Spleen (tissue), 7 donors: ENCODE measurements at regions not wholly inside any gene's neighbourhood (a gene's known extent, or its start where the extent isn't known, plus 50 kb on each side); places are given as distances from the start of the nearest gene placed in this dataset.

Experiments used
- CTCF ChIP-seq, 11 experiments: fragments of 200-600 bp in 7 of 11; fragments of 450-650 bp in 4 of 11; sonication (generic) in 4 of 11; IDR thresholded peaks in 8 of 11; conservative IDR thresholded peaks in 3 of 11; 1 replicate in 7 of 11; 2 replicates in 4 of 11; pipeline versions ENCODE4 v1.4.0 to v1.8.0; 2016 to 2021; ENCODE audit warnings: antibody characterized with exemption in 11 of 11, inconsistent platforms in 4 of 11, mild to moderate bottlenecking in 1 of 11
- POLR2A ChIP-seq, 3 donors: fragments of 450-650 bp; IDR thresholded peaks; one replicate each; pipeline ENCODE4 v1.5.1; 2017; ENCODE audit warnings: antibody characterized with exemption in 3 of 3, mild to moderate bottlenecking in 1 of 3
- POLR2AphosphoS5 ChIP-seq, 3 donors: sonication (generic); formaldehyde crosslinking; IDR thresholded peaks; one replicate each; pipeline ENCODE4 v1.5.1; 2017; ENCODE audit warnings: antibody characterized with exemption in 3 of 3
- donor health status: DM: no; HTN: no; CAD: no; lungs with moderate emphysema.
- donor health status: DM: no; HTN: no; CAD: no.
- donor health status: DM: no; HTN: no; CAD: no.

DNA sequence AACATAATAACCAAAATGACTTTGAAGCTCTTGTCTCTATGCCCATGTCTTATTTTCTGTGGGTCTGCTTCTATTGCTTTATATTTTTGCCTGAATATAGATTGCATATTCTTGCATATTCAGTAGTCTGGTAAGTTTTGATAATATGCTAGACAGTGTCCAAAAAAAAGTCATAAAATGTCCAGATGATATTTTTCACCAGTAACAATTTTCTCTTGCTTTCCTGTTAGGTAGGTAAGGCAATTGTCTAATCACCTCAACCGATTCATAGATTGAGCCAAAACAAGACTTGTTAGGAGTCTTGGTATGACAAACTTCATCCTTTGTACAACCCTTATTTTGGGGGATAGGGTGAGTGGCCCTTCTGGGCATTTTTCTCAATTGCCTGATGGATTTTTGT is 277.0 kb upstream of the NRP1 start:
- TF ChIP-seq CTCF (IDR thresholded peaks at IDR 0.05 in 8 of 11, conservative IDR thresholded peaks at IDR 0.05 in 3 of 11) (no peak), POLR2AphosphoS5 (IDR thresholded peaks at IDR 0.05) (no peak), POLR2A (IDR thresholded peaks at IDR 0.05) (no peak)
